B cell (primary cell): ENCODE measurements at regions not wholly inside any gene's neighbourhood (a gene's known extent, or its start where the extent isn't known, plus 50 kb on each side); places are given as distances from the start of the nearest gene placed in this dataset.

ENCODE experiments used
- EZH2 ChIP-seq: IDR thresholded peaks from 2 replicates; pipeline ENCODE4 v1.6.1; 2012; ENCODE audit warnings: borderline replicate concordance, low read depth, mild to moderate bottlenecking, moderate library complexity, low read length; ENCODE audit not compliant: insufficient read depth, poor library complexity, severe bottlenecking
- TF ChIP-seq, protein P1 (sequence below): fragments of 200-600 bp; IDR thresholded peaks from one replicate; pipeline ENCODE4 v1.8.0; 2022; ENCODE audit warnings: antibody characterized with exemption, mild to moderate bottlenecking

DNA sequence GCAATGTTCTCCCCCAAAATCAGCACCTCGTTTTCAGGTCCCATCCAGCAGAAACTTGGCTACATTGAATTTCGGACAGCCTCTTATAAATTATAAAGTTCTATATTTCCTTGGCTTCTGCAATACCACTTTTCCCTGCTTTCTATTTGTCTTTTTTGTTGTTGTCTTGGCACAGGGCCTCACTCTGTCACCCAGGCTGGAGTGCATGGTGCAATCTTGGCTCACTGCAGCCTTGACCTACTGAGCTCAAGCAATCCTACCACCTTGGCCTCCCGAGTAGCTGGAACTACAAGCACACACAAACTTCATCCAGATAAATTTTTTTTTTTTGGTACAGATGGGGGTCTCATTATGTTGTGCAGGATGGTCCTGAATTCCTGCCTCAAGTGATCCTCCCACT is 55.3 kb upstream of the HECW1 start:
- TF ChIP-seq EZH2: no peak
- TF ChIP-seq, protein P1, sequence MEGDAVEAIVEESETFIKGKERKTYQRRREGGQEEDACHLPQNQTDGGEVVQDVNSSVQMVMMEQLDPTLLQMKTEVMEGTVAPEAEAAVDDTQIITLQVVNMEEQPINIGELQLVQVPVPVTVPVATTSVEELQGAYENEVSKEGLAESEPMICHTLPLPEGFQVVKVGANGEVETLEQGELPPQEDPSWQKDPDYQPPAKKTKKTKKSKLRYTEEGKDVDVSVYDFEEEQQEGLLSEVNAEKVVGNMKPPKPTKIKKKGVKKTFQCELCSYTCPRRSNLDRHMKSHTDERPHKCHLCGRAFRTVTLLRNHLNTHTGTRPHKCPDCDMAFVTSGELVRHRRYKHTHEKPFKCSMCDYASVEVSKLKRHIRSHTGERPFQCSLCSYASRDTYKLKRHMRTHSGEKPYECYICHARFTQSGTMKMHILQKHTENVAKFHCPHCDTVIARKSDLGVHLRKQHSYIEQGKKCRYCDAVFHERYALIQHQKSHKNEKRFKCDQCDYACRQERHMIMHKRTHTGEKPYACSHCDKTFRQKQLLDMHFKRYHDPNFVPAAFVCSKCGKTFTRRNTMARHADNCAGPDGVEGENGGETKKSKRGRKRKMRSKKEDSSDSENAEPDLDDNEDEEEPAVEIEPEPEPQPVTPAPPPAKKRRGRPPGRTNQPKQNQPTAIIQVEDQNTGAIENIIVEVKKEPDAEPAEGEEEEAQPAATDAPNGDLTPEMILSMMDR: no peak
